Trophoblast cell (in vitro differentiated cells and primary cell): ENCODE measurements at regions not wholly inside any gene's neighbourhood (a gene's known extent, or its start where the extent isn't known, plus 50 kb on each side); places are given as distances from the start of the nearest gene placed in this dataset.

ENCODE experiments used
- DNase-seq, 2 donors: peaks; one replicate each; pipeline ENCODE4 v3.0.0-alpha.2; 2016
- H2AFZ ChIP-seq: 2 replicates; pipeline ENCODE4 v1.6.1; 2013; ENCODE audit warnings: low read length, moderate library complexity, mild to moderate bottlenecking; ENCODE audit not compliant: insufficient read depth, poor library complexity
- H2AK5ac ChIP-seq: 2 replicates; pipeline ENCODE4 v1.6.1; 2013; ENCODE audit warnings: mild to moderate bottlenecking, low read length
- H2BK120ac ChIP-seq: 2 replicates; pipeline ENCODE4 v1.6.1; 2013; ENCODE audit warnings: low read length, mild to moderate bottlenecking, moderate library complexity; ENCODE audit not compliant: insufficient read depth, poor library complexity
- H2BK12ac ChIP-seq: 2 replicates; pipeline ENCODE4 v1.6.1; 2013; ENCODE audit warnings: mild to moderate bottlenecking, low read length, moderate library complexity
- H2BK5ac ChIP-seq: 2 replicates; pipeline ENCODE4 v1.6.1; 2013; ENCODE audit warnings: low read length, low read depth, moderate library complexity, mild to moderate bottlenecking; ENCODE audit not compliant: poor library complexity
- H3K14ac ChIP-seq: 2 replicates; pipeline ENCODE4 v1.6.1; 2013; ENCODE audit warnings: mild to moderate bottlenecking, low read length
- H3K18ac ChIP-seq: 2 replicates; pipeline ENCODE4 v1.6.1; 2013; ENCODE audit warnings: mild to moderate bottlenecking, low read length
- H3K23ac ChIP-seq: 2 replicates; pipeline ENCODE4 v1.6.1; 2013; ENCODE audit warnings: low read length
- H3K27ac ChIP-seq: 2 replicates; pipeline ENCODE4 v1.5.1; 2013; ENCODE audit warnings: low read depth, mild to moderate bottlenecking, inconsistent platforms, low read length, moderate library complexity
- H3K27me3 ChIP-seq: 2 replicates; pipeline ENCODE4 v1.6.1; 2013; ENCODE audit warnings: inconsistent platforms, mild to moderate bottlenecking, low read length, moderate library complexity; ENCODE audit not compliant: insufficient read depth
- H3K36me3 ChIP-seq, 2 experiments: 1 replicate in 1 of 2; 2 replicates in 1 of 2; pipeline ENCODE4 v1.6.1; 2013; ENCODE audit warnings: low read length in 2 of 2, mild to moderate bottlenecking in 2 of 2, moderate library complexity in 1 of 2; ENCODE audit not compliant: insufficient read depth in 2 of 2, control insufficient read depth in 1 of 2
- H3K4ac ChIP-seq: 2 replicates; pipeline ENCODE4 v1.6.1; 2013; ENCODE audit warnings: low read depth, mild to moderate bottlenecking, low read length, moderate library complexity
- H3K4me1 ChIP-seq, 2 experiments: 1 replicate in 1 of 2; 2 replicates in 1 of 2; pipeline ENCODE4 v1.6.1; 2013; ENCODE audit warnings: low read length in 2 of 2, mild to moderate bottlenecking in 2 of 2, moderate library complexity in 1 of 2; ENCODE audit not compliant: insufficient read depth in 2 of 2, control insufficient read depth in 1 of 2
- H3K4me2 ChIP-seq: 2 replicates; pipeline ENCODE4 v1.6.1; 2013; ENCODE audit warnings: inconsistent platforms, mild to moderate bottlenecking, low read length, moderate library complexity
- H3K4me3 ChIP-seq: 2 replicates; pipeline ENCODE4 v1.5.1; 2013; ENCODE audit warnings: mild to moderate bottlenecking, low read depth, low read length, inconsistent platforms
- H3K79me1 ChIP-seq: one replicate; pipeline ENCODE4 v1.6.1; 2013; ENCODE audit warnings: low read length
- H3K79me2 ChIP-seq: 2 replicates; pipeline ENCODE4 v1.6.1; 2013; ENCODE audit warnings: low read length, mild to moderate bottlenecking; ENCODE audit not compliant: control insufficient read depth, insufficient read depth, poor library complexity
- H3K9ac ChIP-seq: 2 replicates; pipeline ENCODE4 v1.6.1; 2013; ENCODE audit warnings: mild to moderate bottlenecking, low read length
- H3K9me3 ChIP-seq: 2 replicates; pipeline ENCODE4 v1.6.1; 2013; ENCODE audit warnings: low read depth, mild to moderate bottlenecking, control low read depth, inconsistent platforms, low read length; ENCODE audit not compliant: insufficient read depth
- H4K12ac ChIP-seq: 2 replicates; pipeline ENCODE4 v1.6.1; 2013; ENCODE audit warnings: low read depth, mild to moderate bottlenecking, low read length, moderate library complexity
- H4K8ac ChIP-seq: 2 replicates; pipeline ENCODE4 v1.6.1; 2013; ENCODE audit warnings: low read depth, mild to moderate bottlenecking, low read length, moderate library complexity
- H4K91ac ChIP-seq: one replicate; pipeline ENCODE4 v1.6.1; 2013; ENCODE audit warnings: low read depth, mild to moderate bottlenecking, low read length, moderate library complexity
- WGBS: extraction: QIAGEN DNeasy Blood & Tissue Kit; methylation state at CpG from one replicate; pipeline ENCODE4 v1.1.7; 2013; ENCODE audit warnings: missing lambda C conversion rate; ENCODE audit not compliant: insufficient read length, insufficient coverage; ENCODE audit errors: extremely low coverage; 5-methylcytosine and 5-hydroxymethylcytosine counted together

- no peak overlapping the region for H3K27ac ChIP-seq
- H3K36me3 ChIP-seq, result no peaks in the 10 kb centered on the region
- H3K9ac ChIP-seq, result no peak overlapping the region
- no peaks in the 10 kb centered on the region for H3K79me2 ChIP-seq
- no peak overlapping the region for H3K4ac ChIP-seq
- H3K4me3 ChIP-seq, result no peak overlapping the region
- H3K18ac ChIP-seq, result no peak overlapping the region
- H3K4me2 ChIP-seq, result no peak overlapping the region
- no peak overlapping the region for H3K23ac ChIP-seq
- no peak overlapping the region for H4K8ac ChIP-seq
- no peaks in the 10 kb centered on the region for H3K9me3 ChIP-seq
- H2BK120ac ChIP-seq, result no peak overlapping the region
- H2BK5ac ChIP-seq, result no peak overlapping the region
- DNase-seq, result no peak
- H4K12ac ChIP-seq, result no peak overlapping the region
- WGBS, result no CpG with 5 or more reads among the region's 2 CpGs
- H3K27me3 ChIP-seq, result no peaks in the 10 kb centered on the region
- no peak overlapping the region for H2AK5ac ChIP-seq
- no peak overlapping the region for H3K14ac ChIP-seq
- H3K4me1 ChIP-seq, result no peaks in the 10 kb centered on the region
- H4K91ac ChIP-seq, result no peak overlapping the region
- H2AFZ ChIP-seq, result no peak overlapping the region
- no peaks in the 10 kb centered on the region for H3K79me1 ChIP-seq
- H2BK12ac ChIP-seq, result no peak overlapping the region
Observed at GRCh38 chr12:25001311-25001710, 52.4 kb upstream of the BCAT1 start.
